ENCODE measurements at regions not wholly inside any gene's neighbourhood (a gene's known extent, or its start where the extent isn't known, plus 50 kb on each side); places are given as distances from the start of the nearest gene placed in this dataset.

GRCh38 chr18:11437046-11437445 lies 172.3 kb upstream of the SLC35G4 start:
- Histone ChIP-seq H3K27me3 (no peaks in the 10 kb centered on the region), H3K36me3 (no peaks in the 10 kb centered on the region), H3K4me1 (no peaks in the 10 kb centered on the region), H3K4me3 (no peak overlapping the region), H3K27ac (no peak overlapping the region), H3K9me3 (peaks cover 0 to 7% (median 3%) of the 10 kb centered on the region in 11 donors)
- no peak for TF ChIP-seq CTCF (IDR thresholded peaks at IDR 0.05)
- DNase-seq = no peak
- ATAC-seq = no peak
- 43 to 47% methylated on average over 2 of the region's 2 CpGs for WGBS, 2 donors
- intact Hi-C loops (cut with DNase I) = loop anchor here in 1 of 10 donors (2.0 kb wide), 1 partner anchor 68 kb away; no protein-coding TSS in a partner anchor

- no peaks in the 10 kb centered on the region for H3K9me3 ChIP-seq
- no peak for TF ChIP-seq CTCF (IDR thresholded peaks at IDR 0.05)
- no peak for DNase-seq
- H3K36me3 ChIP-seq = no peaks in the 10 kb centered on the region
- 89 to 94% methylated on average over 36 of the region's 36 CpGs for WGBS, 2 donors
- H3K4me3 ChIP-seq = no peak overlapping the region
- H3K27me3 ChIP-seq = peaks cover 0 to 8% (median 0%) of the 10 kb centered on the region in 7 donors
- intact Hi-C loops (cut with DNase I) = no loop called here
- H3K4me1 ChIP-seq = no peaks in the 10 kb centered on the region
- no peak for ATAC-seq
- no peak overlapping the region for H3K27ac ChIP-seq
Observed at GRCh38 chr18:11432360-11432811, 177.0 kb upstream of the SLC35G4 start.

- ATAC-seq = no peak
- H3K4me1 ChIP-seq = no peaks in the 10 kb centered on the region
- peaks cover 0 to 8% (median 0%) of the 10 kb centered on the region in 7 donors for H3K27me3 ChIP-seq
- 58 to 91% methylated on average over 2 of the region's 2 CpGs for WGBS, 2 donors
- no peak for DNase-seq
- H3K9me3 ChIP-seq = no peaks in the 10 kb centered on the region
- intact Hi-C loops (cut with DNase I) = no loop called here
- H3K4me3 ChIP-seq = no peak overlapping the region
- H3K27ac ChIP-seq = no peak overlapping the region
- H3K36me3 ChIP-seq = no peaks in the 10 kb centered on the region
- TF ChIP-seq CTCF (IDR thresholded peaks at IDR 0.05) = no peak
Observed at GRCh38 chr18:11429876-11430275, 179.5 kb upstream of the SLC35G4 start.

- H3K36me3 ChIP-seq = no peaks in the 10 kb centered on the region
- WGBS, 2 donors = 78 to 80% methylated on average over 7 of the region's 7 CpGs
- no peaks in the 10 kb centered on the region for H3K4me1 ChIP-seq
- ATAC-seq (no peak), DNase-seq (no peak)
- peaks cover 0 to 4% (median 0%) of the 10 kb centered on the region in 11 donors for H3K9me3 ChIP-seq
- intact Hi-C loops (cut with DNase I) = no loop called here
- H3K27ac ChIP-seq = no peak overlapping the region
- peaks cover 0 to 8% (median 0%) of the 10 kb centered on the region in 7 donors for H3K27me3 ChIP-seq
- no peak overlapping the region for H3K4me3 ChIP-seq
- no peak for TF ChIP-seq CTCF (IDR thresholded peaks at IDR 0.05)
Observed at GRCh38 chr18:11425211-11425610, 184.2 kb upstream of the SLC35G4 start.

All from heart right ventricle (tissue), 16 donors.